HepG2 (cell line): ENCODE measurements at regions not wholly inside any gene's neighbourhood (a gene's known extent, or its start where the extent isn't known, plus 50 kb on each side); places are given as distances from the start of the nearest gene placed in this dataset.

Experiments
- DNMT1 ChIP-seq: sonication (generic); formaldehyde crosslinking; IDR thresholded peaks from 2 replicates; pipeline ENCODE4 v1.5.1; 2020; ENCODE audit warnings: mild to moderate bottlenecking, missing genetic modification reagents
- ELF4 ChIP-seq: sonication (generic); formaldehyde crosslinking; IDR thresholded peaks from 2 replicates; pipeline ENCODE4 v1.5.0; 2020; ENCODE audit warnings: missing genetic modification reagents, mild to moderate bottlenecking, moderate library complexity, borderline replicate concordance
- GTF2F1 ChIP-seq: fragments of 150-350 bp; IDR thresholded peaks from 2 replicates; pipeline ENCODE4 v1.6.1; 2014; ENCODE audit warnings: low read length
- NRL ChIP-seq: sonication (generic); formaldehyde crosslinking; IDR thresholded peaks from 2 replicates; pipeline ENCODE4 v1.5.0; 2020; ENCODE audit warnings: missing genetic modification reagents, mild to moderate bottlenecking, moderate library complexity, borderline replicate concordance
- TRIM24 ChIP-seq: sonication (generic); formaldehyde crosslinking; IDR thresholded peaks from 2 replicates; pipeline ENCODE4 v1.8.0; 2022; ENCODE audit warnings: mild to moderate bottlenecking, missing genetic modification reagents
- XRCC5 ChIP-seq: fragments of 200-400 bp; formaldehyde crosslinking; optimal IDR thresholded peaks from 2 replicates; pipeline ENCODE3; 2017; ENCODE audit warnings: mild to moderate bottlenecking, low read length
- ZNF235 ChIP-seq: sonication (generic); formaldehyde crosslinking; IDR thresholded peaks from 2 replicates; pipeline ENCODE4 v1.8.1; 2023; ENCODE audit warnings: mild to moderate bottlenecking, missing genetic modification reagents, borderline replicate concordance
- TF ChIP-seq, protein P1 (sequence below): IDR thresholded peaks from 2 replicates; pipeline ENCODE4 v1.6.1; 2012; ENCODE audit warnings: low read length, improper control_type of control experiment
- TF ChIP-seq, protein P2 (sequence below): sonication (generic); formaldehyde crosslinking; IDR thresholded peaks from 2 replicates; pipeline ENCODE4 v1.4.0; 2020; ENCODE audit warnings: missing genetic modification reagents

DNA sequence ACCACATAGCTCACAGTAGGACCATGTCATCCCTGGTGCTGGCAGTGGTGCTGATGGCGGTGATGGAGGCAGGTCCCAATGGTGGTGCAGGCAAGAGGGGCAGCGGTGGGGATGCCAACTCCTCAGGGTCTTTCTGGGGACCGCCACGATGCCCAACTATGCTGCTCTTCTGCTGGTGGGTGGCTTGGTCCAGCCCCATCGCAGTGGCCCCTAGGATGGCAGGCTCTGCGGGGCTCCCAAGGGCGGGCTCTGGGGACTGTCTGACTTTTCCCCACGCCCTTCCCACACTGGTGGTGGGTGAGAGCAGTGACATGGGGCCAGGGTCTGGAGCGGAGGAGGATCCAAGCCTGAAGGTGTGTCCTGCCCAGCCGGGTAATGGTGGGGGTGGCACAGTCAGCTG lies 288.9 kb upstream of the RIOK2 start (continued):
- TF ChIP-seq, protein P1, sequence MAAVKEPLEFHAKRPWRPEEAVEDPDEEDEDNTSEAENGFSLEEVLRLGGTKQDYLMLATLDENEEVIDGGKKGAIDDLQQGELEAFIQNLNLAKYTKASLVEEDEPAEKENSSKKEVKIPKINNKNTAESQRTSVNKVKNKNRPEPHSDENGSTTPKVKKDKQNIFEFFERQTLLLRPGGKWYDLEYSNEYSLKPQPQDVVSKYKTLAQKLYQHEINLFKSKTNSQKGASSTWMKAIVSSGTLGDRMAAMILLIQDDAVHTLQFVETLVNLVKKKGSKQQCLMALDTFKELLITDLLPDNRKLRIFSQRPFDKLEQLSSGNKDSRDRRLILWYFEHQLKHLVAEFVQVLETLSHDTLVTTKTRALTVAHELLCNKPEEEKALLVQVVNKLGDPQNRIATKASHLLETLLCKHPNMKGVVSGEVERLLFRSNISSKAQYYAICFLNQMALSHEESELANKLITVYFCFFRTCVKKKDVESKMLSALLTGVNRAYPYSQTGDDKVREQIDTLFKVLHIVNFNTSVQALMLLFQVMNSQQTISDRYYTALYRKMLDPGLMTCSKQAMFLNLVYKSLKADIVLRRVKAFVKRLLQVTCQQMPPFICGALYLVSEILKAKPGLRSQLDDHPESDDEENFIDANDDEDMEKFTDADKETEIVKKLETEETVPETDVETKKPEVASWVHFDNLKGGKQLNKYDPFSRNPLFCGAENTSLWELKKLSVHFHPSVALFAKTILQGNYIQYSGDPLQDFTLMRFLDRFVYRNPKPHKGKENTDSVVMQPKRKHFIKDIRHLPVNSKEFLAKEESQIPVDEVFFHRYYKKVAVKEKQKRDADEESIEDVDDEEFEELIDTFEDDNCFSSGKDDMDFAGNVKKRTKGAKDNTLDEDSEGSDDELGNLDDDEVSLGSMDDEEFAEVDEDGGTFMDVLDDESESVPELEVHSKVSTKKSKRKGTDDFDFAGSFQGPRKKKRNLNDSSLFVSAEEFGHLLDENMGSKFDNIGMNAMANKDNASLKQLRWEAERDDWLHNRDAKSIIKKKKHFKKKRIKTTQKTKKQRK = no peak
- TF ChIP-seq GTF2F1 (no peak), ZNF235 (CRISPR knock-in tag) (no peak), XRCC5 (no peak), ELF4 (CRISPR knock-in tag) (no peak), DNMT1 (CRISPR knock-in tag) (no peak), TRIM24 (CRISPR knock-in tag) (no peak), NRL (CRISPR knock-in tag) (no peak)
- TF ChIP-seq, protein P2, sequence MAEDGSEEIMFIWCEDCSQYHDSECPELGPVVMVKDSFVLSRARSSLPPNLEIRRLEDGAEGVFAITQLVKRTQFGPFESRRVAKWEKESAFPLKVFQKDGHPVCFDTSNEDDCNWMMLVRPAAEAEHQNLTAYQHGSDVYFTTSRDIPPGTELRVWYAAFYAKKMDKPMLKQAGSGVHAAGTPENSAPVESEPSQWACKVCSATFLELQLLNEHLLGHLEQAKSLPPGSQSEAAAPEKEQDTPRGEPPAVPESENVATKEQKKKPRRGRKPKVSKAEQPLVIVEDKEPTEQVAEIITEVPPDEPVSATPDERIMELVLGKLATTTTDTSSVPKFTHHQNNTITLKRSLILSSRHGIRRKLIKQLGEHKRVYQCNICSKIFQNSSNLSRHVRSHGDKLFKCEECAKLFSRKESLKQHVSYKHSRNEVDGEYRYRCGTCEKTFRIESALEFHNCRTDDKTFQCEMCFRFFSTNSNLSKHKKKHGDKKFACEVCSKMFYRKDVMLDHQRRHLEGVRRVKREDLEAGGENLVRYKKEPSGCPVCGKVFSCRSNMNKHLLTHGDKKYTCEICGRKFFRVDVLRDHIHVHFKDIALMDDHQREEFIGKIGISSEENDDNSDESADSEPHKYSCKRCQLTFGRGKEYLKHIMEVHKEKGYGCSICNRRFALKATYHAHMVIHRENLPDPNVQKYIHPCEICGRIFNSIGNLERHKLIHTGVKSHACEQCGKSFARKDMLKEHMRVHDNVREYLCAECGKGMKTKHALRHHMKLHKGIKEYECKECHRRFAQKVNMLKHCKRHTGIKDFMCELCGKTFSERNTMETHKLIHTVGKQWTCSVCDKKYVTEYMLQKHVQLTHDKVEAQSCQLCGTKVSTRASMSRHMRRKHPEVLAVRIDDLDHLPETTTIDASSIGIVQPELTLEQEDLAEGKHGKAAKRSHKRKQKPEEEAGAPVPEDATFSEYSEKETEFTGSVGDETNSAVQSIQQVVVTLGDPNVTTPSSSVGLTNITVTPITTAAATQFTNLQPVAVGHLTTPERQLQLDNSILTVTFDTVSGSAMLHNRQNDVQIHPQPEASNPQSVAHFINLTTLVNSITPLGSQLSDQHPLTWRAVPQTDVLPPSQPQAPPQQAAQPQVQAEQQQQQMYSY = no peak
